ENCODE measurements at regions not wholly inside any gene's neighbourhood (a gene's known extent, or its start where the extent isn't known, plus 50 kb on each side); places are given as distances from the start of the nearest gene placed in this dataset.

DNA sequence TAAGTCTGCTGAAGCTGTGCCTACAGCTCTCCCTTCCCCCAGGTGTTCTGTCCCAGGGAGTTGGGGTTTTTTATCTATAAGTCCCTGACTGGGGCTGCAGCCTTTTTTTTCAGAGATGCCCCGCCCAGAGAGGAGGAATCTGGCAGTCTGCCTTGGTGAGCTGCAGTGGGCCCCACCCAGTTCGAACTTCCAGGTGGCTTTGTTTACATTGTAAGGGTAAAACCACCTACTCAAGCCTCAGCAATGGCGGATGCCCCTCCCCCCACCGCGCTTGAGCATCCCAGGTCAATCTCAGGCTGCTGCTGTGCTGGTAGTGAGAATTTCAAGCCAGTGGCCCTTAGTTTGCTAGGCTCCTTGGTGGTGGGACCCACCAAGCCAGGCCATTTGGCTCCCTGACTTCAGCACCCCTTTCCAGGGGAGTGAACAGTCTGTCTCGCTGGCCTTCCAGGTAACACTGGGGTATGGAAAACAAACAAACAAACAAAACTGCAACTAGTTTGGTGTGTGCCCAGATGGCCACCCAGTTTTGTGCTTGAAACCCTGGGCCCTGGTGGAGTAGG lies 189.4 kb downstream of the MFSD1 start:
- TF ChIP-seq, protein P1, sequence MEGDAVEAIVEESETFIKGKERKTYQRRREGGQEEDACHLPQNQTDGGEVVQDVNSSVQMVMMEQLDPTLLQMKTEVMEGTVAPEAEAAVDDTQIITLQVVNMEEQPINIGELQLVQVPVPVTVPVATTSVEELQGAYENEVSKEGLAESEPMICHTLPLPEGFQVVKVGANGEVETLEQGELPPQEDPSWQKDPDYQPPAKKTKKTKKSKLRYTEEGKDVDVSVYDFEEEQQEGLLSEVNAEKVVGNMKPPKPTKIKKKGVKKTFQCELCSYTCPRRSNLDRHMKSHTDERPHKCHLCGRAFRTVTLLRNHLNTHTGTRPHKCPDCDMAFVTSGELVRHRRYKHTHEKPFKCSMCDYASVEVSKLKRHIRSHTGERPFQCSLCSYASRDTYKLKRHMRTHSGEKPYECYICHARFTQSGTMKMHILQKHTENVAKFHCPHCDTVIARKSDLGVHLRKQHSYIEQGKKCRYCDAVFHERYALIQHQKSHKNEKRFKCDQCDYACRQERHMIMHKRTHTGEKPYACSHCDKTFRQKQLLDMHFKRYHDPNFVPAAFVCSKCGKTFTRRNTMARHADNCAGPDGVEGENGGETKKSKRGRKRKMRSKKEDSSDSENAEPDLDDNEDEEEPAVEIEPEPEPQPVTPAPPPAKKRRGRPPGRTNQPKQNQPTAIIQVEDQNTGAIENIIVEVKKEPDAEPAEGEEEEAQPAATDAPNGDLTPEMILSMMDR (IDR thresholded peaks at IDR 0.05) = no peak
- TF ChIP-seq POLR2A (IDR thresholded peaks at IDR 0.05) = no peak
- no peak for TF ChIP-seq EP300 (IDR thresholded peaks at IDR 0.05)
- TF ChIP-seq POLR2AphosphoS5 (IDR thresholded peaks at IDR 0.05) = no peak
